HepG2 (cell line): ENCODE measurements at regions not wholly inside any gene's neighbourhood (a gene's known extent, or its start where the extent isn't known, plus 50 kb on each side); places are given as distances from the start of the nearest gene placed in this dataset.

Experiments used
- ATAC-seq: fragments of 200-7000 bp; cut with Tn5 transposase; 3 replicates; pipeline ENCODE4 v1.9.1; 2020; ENCODE audit warnings: mild to moderate bottlenecking, moderate library complexity
- BruUV-seq: library from RNA; stranded (reverse); fragments of 400-500 nt; replicated peaks from 2 replicates; lab custom pipeline; 2021; lab: Mats Ljungman, UMichigan
- CTCF ChIA-PET: fragments of 300-600 bp; formaldehyde crosslinking; extraction: SDS; loops from one replicate; lab custom pipeline; 2021; ENCODE audit warnings: low total read pairs, inconsistent platforms, low intra/inter-chr PET ratio; lab: Yijun Ruan, JAX
- POLR2A ChIA-PET: fragments of 350-600 bp; sonication (Branson Sonifier 250); formaldehyde crosslinking; loops from one replicate; lab custom pipeline; 2020; ENCODE audit warnings: antibody characterized with exemption, inconsistent platforms; lab: Yijun Ruan, JAX
- DNase-seq: peaks from one replicate; pipeline ENCODE4 v3.0.0-alpha.2; 2015; ENCODE audit warnings: low spot score
- FAIRE-seq: peaks from 3 replicates; lab custom pipeline; 2011; peaks lifted over from hg19 to GRCh38; lab: Jason Lieb, UNC
- H2AFZ ChIP-seq: one replicate; pipeline ENCODE4 v1.6.1; 2011; ENCODE audit warnings: low read length, inconsistent platforms
- H3K27ac ChIP-seq: fragments of 300-600 bp; 3 replicates; pipeline ENCODE4 v1.8.0; 2011; ENCODE audit warnings: mixed run types, mild to moderate bottlenecking, mixed read lengths, low read length, inconsistent platforms; ENCODE audit not compliant: insufficient read depth; ENCODE audit errors: extremely low read length
- H3K27me3 ChIP-seq, 2 experiments: fragments of 200-600 bp in 1 of 2; 2 replicates in 1 of 2; 3 replicates in 1 of 2; pipeline versions ENCODE4 v1.6.0 to v1.8.0; 2011; ENCODE audit warnings: low read length in 2 of 2, mild to moderate bottlenecking in 2 of 2, moderate library complexity in 2 of 2, inconsistent platforms in 1 of 2; ENCODE audit not compliant: insufficient read depth in 2 of 2, control insufficient read depth in 1 of 2
- H3K36me3 ChIP-seq, 2 experiments: fragments of 200-600 bp in 1 of 2; replicated peaks in 1 of 2; 2 replicates in 1 of 2; 3 replicates in 1 of 2; pipeline versions ENCODE4 v1.5.1 to v1.8.0; 2011; ENCODE audit warnings: low read length in 2 of 2, inconsistent platforms in 1 of 2; ENCODE audit not compliant: insufficient read depth in 2 of 2, control insufficient read depth in 1 of 2
- H3K4me1 ChIP-seq: 2 replicates; pipeline ENCODE4 v1.5.1; 2012; ENCODE audit warnings: low read length, inconsistent platforms; ENCODE audit not compliant: insufficient read depth
- H3K4me2 ChIP-seq: 2 replicates; pipeline ENCODE4 v1.6.0; 2011; ENCODE audit warnings: low read depth, low read length, inconsistent platforms
- H3K4me3 ChIP-seq, 3 experiments: fragments of 200-600 bp in 1 of 3; sonication (generic), shearing (Covaris generic) in 1 of 3; replicated peaks in 1 of 3; 2 replicates each; pipeline ENCODE4 v1.5.1; 2011 to 2016; ENCODE audit warnings: low read length in 3 of 3, inconsistent platforms in 2 of 3, low read depth in 2 of 3, mild to moderate bottlenecking in 2 of 3, control low read depth in 1 of 3, mixed read lengths in 1 of 3; ENCODE audit not compliant: insufficient read depth in 1 of 3
- H3K79me2 ChIP-seq: one replicate; pipeline ENCODE4 v1.6.1; 2011; ENCODE audit warnings: low read length, inconsistent platforms; ENCODE audit not compliant: insufficient read depth
- H3K9ac ChIP-seq: 2 replicates; pipeline ENCODE4 v1.6.0; 2011; ENCODE audit warnings: mild to moderate bottlenecking, low read depth, low read length, inconsistent platforms; ENCODE audit not compliant: insufficient read depth
- H3K9me3 ChIP-seq: 2 replicates; pipeline ENCODE4 v1.5.1; 2012; ENCODE audit warnings: mild to moderate bottlenecking, low read length
- H4K20me1 ChIP-seq: 2 replicates; pipeline ENCODE4 v1.6.0; 2011; ENCODE audit warnings: inconsistent platforms, mild to moderate bottlenecking, low read length, moderate library complexity; ENCODE audit not compliant: insufficient read depth
- ARHGAP35 ChIP-seq: sonication (generic); formaldehyde crosslinking; IDR thresholded peaks from 2 replicates; pipeline ENCODE4 v1.9.0; 2022; ENCODE audit warnings: mild to moderate bottlenecking, inconsistent platforms, moderate library complexity, missing genetic modification reagents, borderline replicate concordance
- ATF7 ChIP-seq, 2 experiments: fragments of 450-650 bp in 1 of 2; sonication (generic) in 1 of 2; formaldehyde crosslinking in 1 of 2; IDR thresholded peaks; 2 replicates each; pipeline versions ENCODE4 v1.4.0 to v1.6.1; 2016 to 2020; ENCODE audit warnings: antibody characterized with exemption in 1 of 2, mild to moderate bottlenecking in 1 of 2, missing genetic modification reagents in 1 of 2
- NBN ChIP-seq: fragments of 450-650 bp; conservative IDR thresholded peaks from 2 replicates; pipeline ENCODE4 v1.6.1; 2017
- SPEN ChIP-seq: sonication (generic); formaldehyde crosslinking; IDR thresholded peaks from 2 replicates; pipeline ENCODE4 v1.5.1; 2020; ENCODE audit warnings: low read depth, mild to moderate bottlenecking, missing genetic modification reagents
- TERF1 ChIP-seq: sonication (generic); formaldehyde crosslinking; IDR thresholded peaks from 2 replicates; pipeline ENCODE4 v1.8.0; 2022; ENCODE audit warnings: mild to moderate bottlenecking, missing genetic modification reagents, moderate library complexity
- ZFP1 ChIP-seq: IDR thresholded peaks from 2 replicates; pipeline ENCODE4 v1.6.1; 2016
- ZNF280B ChIP-seq: sonication (generic); formaldehyde crosslinking; IDR thresholded peaks from 2 replicates; pipeline ENCODE4 v1.5.0; 2020; ENCODE audit warnings: missing genetic modification reagents, mild to moderate bottlenecking, borderline replicate concordance
- ZNF558 ChIP-seq: sonication (generic); formaldehyde crosslinking; IDR thresholded peaks from 2 replicates; pipeline ENCODE4 v1.9.0; 2022; ENCODE audit warnings: mild to moderate bottlenecking, missing genetic modification reagents, borderline replicate concordance
- WGBS: methylation state at CpG from one replicate; pipeline ENCODE4 v1.1.6; 2017; ENCODE audit warnings: low lambda C conversion rate; 5-methylcytosine and 5-hydroxymethylcytosine counted together
- in situ Hi-C: cut with HindIII; loops from 2 replicates; pipeline ENCODE4 v1.10.0; 2017; ENCODE audit warnings: low pct_unique_long_range_greater_than_20kb; ENCODE audit not compliant: extremely low pct_ligation_motif_present
- intact Hi-C: fragments of 100-400 bp; cut with micrococcal nuclease; formaldehyde crosslinking; loops from one replicate; pipeline ENCODE4 v1.10.0; 2022; ENCODE audit not compliant: unreplicated experiment
- TF ChIP-seq, protein P1 (sequence below): sonication (generic); formaldehyde crosslinking; IDR thresholded peaks from 2 replicates; pipeline ENCODE4 v1.4.0; 2020; ENCODE audit warnings: missing genetic modification reagents, borderline replicate concordance
- TF ChIP-seq, protein P2 (sequence below): sonication (generic); formaldehyde crosslinking; IDR thresholded peaks from 2 replicates; pipeline ENCODE4 v1.4.0; 2020; ENCODE audit warnings: missing genetic modification reagents, mild to moderate bottlenecking, borderline replicate concordance
- TF ChIP-seq, protein P3 (sequence below): sonication (generic); formaldehyde crosslinking; IDR thresholded peaks from 2 replicates; pipeline ENCODE4 v1.8.1; 2023; ENCODE audit warnings: missing genetic modification reagents, inconsistent platforms, borderline replicate concordance
- TF ChIP-seq, protein P4 (sequence below): sonication (generic); formaldehyde crosslinking; IDR thresholded peaks from 2 replicates; pipeline ENCODE4 v1.5.0; 2020; ENCODE audit warnings: mild to moderate bottlenecking, missing genetic modification reagents

DNA sequence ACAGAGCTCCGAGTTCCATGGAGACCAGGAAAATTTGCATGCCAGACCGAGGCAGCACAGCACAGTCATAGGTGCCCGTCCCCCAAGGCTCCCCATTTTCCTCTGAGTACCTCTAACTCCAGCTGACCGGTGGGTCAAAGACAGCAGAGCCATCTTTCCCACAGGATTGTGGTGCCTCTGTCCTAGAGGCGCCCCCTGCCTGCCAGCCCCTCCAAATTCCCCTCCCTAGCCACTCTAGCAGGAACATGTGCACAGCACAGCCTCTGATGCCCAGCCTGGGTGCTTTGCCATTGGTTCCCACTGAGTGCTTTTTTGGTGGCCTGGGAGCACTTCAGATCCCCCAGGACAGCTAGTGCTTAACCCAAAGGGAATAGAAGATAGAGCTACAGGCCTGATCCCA lies 368.5 kb upstream of the PABPC5 start (continued):
- TF ChIP-seq, protein P1, sequence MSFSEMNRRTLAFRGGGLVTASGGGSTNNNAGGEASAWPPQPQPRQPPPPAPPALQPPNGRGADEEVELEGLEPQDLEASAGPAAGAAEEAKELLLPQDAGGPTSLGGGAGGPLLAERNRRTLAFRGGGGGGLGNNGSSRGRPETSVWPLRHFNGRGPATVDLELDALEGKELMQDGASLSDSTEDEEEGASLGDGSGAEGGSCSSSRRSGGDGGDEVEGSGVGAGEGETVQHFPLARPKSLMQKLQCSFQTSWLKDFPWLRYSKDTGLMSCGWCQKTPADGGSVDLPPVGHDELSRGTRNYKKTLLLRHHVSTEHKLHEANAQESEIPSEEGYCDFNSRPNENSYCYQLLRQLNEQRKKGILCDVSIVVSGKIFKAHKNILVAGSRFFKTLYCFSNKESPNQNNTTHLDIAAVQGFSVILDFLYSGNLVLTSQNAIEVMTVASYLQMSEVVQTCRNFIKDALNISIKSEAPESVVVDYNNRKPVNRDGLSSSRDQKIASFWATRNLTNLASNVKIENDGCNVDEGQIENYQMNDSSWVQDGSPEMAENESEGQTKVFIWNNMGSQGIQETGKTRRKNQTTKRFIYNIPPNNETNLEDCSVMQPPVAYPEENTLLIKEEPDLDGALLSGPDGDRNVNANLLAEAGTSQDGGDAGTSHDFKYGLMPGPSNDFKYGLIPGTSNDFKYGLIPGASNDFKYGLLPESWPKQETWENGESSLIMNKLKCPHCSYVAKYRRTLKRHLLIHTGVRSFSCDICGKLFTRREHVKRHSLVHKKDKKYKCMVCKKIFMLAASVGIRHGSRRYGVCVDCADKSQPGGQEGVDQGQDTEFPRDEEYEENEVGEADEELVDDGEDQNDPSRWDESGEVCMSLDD (CRISPR knock-in tag) = no peak
- TF ChIP-seq ZNF280B (CRISPR knock-in tag) = no peak
- TF ChIP-seq ZFP1 = no peak
- TF ChIP-seq NBN = no peak
- TF ChIP-seq, all 625 proteins: peak for 0

DNA sequence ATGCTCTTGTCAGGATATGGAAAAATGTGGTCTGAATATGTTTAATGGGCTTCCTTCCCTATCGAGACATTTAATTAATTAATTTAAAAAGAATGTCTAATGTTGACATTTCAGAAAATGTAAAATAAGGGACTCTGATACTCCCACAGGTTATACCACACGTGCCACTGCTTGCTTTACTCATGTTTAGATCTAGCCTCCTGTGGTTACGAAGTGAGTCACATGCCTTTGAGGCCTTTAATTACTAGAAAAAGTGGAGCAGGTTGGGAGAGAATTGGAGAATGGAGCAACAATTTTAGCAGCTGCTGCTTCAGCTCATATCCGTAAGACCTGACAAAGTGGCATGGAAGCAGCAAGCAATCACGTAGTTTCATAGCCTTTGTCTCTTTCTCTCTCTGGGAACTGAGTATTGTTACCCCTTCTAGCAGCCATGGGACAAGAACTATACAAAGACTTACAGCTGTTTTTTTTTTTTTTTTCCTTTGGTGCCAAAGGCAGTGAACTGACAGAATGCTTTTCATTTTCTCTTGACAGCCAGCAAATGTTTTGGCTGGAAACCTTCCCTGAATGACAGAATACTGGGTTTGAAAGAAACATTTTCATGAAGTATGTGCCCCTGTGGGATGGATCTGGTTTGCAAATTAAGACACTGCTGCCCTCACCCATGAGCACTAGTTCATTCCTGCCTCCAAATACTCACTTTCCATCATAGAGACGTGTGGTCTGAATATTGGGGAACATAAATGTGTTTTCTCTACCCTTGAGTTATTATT lies 355.1 kb upstream of the PABPC5 start:
- 7% methylated on average over 4 of the region's 6 CpGs for WGBS
- H3K4me2 ChIP-seq = no peak overlapping the region
- no peaks in the 10 kb centered on the region for H3K36me3 ChIP-seq
- H3K9ac ChIP-seq = no peak overlapping the region
- no peaks in the 10 kb centered on the region for H3K27me3 ChIP-seq
- H3K27ac ChIP-seq = no peak overlapping the region
- intact Hi-C loops (no loop called here), in situ Hi-C loops (no loop called here)
- no peaks in the 10 kb centered on the region for H3K79me2 ChIP-seq
- DNase-seq (no peak), FAIRE-seq (no peak), ATAC-seq (no peak)
- no peak overlapping the region for H3K4me3 ChIP-seq
- H4K20me1 ChIP-seq = no peaks in the 10 kb centered on the region
- H3K4me1 ChIP-seq = no peaks in the 10 kb centered on the region
- no TSS peak for BruUV-seq
- H3K9me3 ChIP-seq = peaks cover 23% of the 10 kb centered on the region; the same call in 1 of the 2 replicates
- no peak overlapping the region for H2AFZ ChIP-seq
- POLR2A ChIA-PET = no interaction called here
- CTCF ChIA-PET = no interaction called here
- TF ChIP-seq ZNF558 (CRISPR knock-in tag) = no peak
- TF ChIP-seq SPEN = no peak
- TF ChIP-seq, protein P2, sequence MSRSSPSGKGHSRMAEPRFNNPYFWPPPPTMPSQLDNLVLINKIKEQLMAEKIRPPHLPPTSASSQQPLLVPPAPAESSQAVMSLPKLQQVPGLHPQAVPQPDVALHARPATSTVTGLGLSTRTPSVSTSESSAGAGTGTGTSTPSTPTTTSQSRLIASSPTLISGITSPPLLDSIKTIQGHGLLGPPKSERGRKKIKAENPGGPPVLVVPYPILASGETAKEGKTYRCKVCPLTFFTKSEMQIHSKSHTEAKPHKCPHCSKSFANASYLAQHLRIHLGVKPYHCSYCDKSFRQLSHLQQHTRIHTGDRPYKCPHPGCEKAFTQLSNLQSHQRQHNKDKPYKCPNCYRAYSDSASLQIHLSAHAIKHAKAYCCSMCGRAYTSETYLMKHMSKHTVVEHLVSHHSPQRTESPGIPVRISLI (CRISPR knock-in tag) = no peak
- TF ChIP-seq, protein P3, sequence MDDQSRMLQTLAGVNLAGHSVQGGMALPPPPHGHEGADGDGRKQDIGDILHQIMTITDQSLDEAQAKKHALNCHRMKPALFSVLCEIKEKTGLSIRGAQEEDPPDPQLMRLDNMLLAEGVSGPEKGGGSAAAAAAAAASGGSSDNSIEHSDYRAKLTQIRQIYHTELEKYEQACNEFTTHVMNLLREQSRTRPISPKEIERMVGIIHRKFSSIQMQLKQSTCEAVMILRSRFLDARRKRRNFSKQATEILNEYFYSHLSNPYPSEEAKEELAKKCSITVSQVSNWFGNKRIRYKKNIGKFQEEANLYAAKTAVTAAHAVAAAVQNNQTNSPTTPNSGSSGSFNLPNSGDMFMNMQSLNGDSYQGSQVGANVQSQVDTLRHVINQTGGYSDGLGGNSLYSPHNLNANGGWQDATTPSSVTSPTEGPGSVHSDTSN (CRISPR knock-in tag) = no peak
- TF ChIP-seq ARHGAP35 (CRISPR knock-in tag) = no peak
- no peak for TF ChIP-seq TERF1 (CRISPR knock-in tag)
- no peak for TF ChIP-seq ATF7 (IDR thresholded peaks at IDR 0.05)
- no peak for TF ChIP-seq ATF7 (CRISPR knock-in tag; IDR thresholded peaks at IDR 0.05)
- TF ChIP-seq, protein P4, sequence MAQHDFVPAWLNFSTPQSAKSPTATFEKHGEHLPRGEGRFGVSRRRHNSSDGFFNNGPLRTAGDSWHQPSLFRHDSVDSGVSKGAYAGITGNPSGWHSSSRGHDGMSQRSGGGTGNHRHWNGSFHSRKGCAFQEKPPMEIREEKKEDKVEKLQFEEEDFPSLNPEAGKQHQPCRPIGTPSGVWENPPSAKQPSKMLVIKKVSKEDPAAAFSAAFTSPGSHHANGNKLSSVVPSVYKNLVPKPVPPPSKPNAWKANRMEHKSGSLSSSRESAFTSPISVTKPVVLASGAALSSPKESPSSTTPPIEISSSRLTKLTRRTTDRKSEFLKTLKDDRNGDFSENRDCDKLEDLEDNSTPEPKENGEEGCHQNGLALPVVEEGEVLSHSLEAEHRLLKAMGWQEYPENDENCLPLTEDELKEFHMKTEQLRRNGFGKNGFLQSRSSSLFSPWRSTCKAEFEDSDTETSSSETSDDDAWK (CRISPR knock-in tag) = no peak
